Fibroblast of the aortic adventitia (primary cell): ENCODE measurements at regions not wholly inside any gene's neighbourhood (a gene's known extent, or its start where the extent isn't known, plus 50 kb on each side); places are given as distances from the start of the nearest gene placed in this dataset. TPM values are rescaled to one million over a fixed set of nuclear protein-coding genes. Genes with fewer than 3 reads are reported as not detected.
"Not testable (repeated sequence)": the region's sequence is repeated elsewhere in the genome, so short reads cannot be mapped to it uniquely, and the experiment has no call there.

Source experiments
- DNase-seq: peaks from one replicate; pipeline ENCODE4 v3.0.0-alpha.2; 2010; ENCODE audit warnings: low read depth
- H3K4me3 ChIP-seq: 2 replicates; pipeline ENCODE4 v1.5.1; 2011; ENCODE audit warnings: low read depth, mild to moderate bottlenecking, control low read depth, low read length, moderate library complexity
- CTCF ChIP-seq: IDR thresholded peaks from 2 replicates; pipeline ENCODE4 v1.5.1; 2011; ENCODE audit warnings: mild to moderate bottlenecking, low read length, control low read depth, inconsistent platforms; ENCODE audit not compliant: insufficient read depth
- small RNA-seq: library from RNA; depleted of rRNA; stranded (forward); fragments of <200 nt; gene quantifications from one replicate; pipeline ENCODE3, GENCODE V24; 2012

GRCh38 chr1:223961985-223962384, 116.2 kb upstream of the TP53BP2 start:
- peak; percentile 47 for DNase-seq
- not testable (repeated sequence) for H3K4me3 ChIP-seq

- DNase-seq, result peak; percentile 2
- not testable (repeated sequence) for H3K4me3 ChIP-seq
Observed at GRCh38 chr1:223952801-223953200, 107.1 kb upstream of the TP53BP2 start.

DNA sequence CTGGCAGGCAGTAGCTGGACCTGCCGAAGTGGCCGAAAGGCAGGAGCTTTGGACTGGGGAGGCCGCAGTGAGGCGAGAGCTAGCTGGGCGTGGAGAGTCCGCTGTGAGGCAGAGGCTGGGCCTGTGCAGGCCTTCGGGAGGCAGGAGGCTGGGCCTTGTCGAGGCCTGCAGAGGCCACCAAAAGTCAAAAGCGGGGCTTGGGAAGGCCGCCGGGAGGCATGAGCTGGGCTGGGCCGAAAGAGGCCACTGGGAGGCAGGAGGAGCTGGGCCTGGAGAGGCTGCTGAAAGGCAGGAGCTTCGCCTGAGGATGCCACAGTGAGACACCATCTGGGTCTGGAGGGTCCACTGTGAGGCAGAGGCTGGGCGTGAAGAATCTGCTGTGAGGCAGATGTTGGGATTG, 105.8 kb upstream of the TP53BP2 start:
- DNase-seq, H3K4me3 ChIP-seq: not testable (repeated sequence)

DNA sequence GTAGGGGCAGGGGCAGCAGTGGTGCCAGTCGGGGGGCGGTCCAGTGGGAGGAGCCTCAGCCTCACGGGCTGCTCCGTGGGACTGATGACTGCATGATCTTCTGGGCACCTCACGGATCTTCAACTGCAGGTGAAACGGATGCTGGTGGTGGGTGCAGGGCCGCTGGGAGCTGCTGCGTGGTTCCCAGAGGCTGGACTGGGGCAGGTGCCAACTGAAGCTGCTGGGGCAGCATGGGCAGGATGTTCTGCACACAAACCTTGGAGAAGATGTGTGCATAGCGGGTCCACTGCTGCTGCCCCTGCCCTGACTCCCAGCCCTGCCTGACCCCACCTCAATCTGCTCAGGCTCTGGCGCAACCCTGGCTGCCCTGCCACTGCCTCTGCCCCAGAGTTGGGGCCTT, 104.2 kb upstream of the TP53BP2 start:
- DNase-seq, H3K4me3 ChIP-seq: not testable (repeated sequence)

DNA sequence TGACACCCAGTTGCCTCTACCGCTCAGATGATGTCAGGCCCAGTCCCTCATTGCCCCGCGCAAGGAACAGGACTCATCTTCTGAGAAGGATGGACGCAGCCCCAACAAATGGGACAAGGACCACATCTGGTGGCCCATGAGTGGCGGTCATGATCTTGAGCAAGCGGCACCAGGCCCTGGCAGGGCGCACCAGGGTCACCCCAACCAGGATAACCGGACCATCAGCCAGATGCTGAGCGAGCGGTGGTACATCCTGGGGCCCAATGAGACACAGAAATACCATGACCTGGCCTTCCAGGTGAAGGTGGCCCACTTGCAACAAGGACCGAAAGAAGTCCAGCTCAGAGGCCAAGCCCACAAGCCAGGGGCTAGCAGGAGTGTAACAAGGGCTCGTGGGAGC, 102.3 kb upstream of the TP53BP2 start:
- H3K4me3 ChIP-seq, DNase-seq: not testable (repeated sequence)

DNA sequence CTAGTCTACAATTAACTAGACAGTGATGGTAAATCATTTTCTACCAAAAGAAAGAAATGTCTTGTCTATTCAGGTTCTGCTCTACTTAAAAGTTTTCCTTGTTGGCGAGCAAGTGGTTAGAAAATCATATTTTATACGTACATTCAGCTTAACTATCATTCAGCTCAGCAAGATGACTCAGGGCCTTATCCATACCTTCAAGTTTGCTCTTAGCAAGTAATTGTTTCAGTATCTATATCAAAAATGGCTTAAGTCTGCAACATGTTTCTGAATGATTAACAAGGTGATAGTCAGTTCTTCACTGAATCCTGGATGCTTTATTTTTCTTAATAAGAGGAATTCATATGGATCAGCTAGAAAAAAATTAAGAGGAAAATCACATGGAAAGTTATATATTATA, 90.8 kb upstream of the TP53BP2 start:
- H3K4me3 ChIP-seq, DNase-seq: not testable (repeated sequence)

DNA sequence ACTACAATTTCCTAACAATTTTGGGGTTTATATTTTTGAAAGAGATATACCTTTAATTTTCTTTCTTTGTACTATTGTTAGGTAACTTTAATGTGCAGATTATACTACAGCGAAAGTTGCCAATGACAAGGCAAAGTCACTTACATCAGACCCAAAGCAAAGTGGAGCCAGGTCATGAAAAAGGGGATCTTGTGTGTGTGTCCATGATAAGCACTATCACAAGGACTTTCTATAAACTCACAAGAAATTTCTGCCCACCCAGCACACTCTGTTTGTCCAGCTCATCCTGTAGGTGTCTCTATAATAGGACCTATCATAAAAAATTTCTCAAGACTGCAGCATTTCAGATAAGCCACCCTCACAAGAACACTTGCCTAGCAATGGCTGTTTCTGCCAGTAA, 85.7 kb upstream of the TP53BP2 start:
- not testable (repeated sequence) for H3K4me3 ChIP-seq, DNase-seq

DNA sequence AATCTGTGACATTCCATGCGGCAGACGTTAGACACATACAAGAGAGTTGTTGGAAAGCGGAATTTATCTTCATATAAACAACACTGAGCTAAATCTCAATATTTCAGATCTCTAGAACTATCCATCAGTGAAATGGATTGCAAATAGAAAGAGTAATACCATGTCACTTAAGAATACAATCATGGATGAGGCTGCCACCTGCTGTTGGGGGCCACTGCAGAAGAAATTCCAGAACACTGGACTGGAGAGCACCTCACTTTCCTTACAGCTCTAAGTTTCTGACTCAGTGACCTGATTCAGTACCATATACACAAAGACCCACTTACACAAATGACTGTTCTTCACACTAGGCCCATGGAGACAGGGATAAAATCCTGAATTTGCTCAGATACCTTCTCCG, 75.1 kb upstream of the TP53BP2 start:
- TF ChIP-seq CTCF, result peak; percentile 11
- not testable (repeated sequence) for H3K4me3 ChIP-seq, DNase-seq

GRCh38 chr1:223915476-223915875, 69.7 kb upstream of the TP53BP2 start:
- H3K4me3 ChIP-seq, DNase-seq: not testable (repeated sequence)

DNA sequence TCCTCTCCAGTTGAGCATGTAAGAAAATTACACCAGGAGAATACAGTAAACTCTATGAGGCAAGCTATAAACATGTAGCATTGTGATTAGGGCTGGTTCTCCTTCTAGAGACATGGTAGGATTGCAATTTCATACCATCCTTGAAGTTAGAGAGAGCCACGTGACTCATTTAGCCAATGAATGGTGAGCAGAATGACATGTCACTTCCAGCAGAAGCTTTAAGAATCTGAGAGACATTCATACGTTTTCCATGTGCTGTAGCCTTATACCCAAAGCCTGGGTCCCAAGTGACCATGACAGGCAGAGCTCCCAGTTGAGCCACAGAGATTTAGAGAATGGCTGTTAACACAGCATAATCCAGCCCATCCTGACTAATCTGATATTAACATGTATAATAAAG, 68.0 kb upstream of the TP53BP2 start:
- DNase-seq, H3K4me3 ChIP-seq: not testable (repeated sequence)

DNA sequence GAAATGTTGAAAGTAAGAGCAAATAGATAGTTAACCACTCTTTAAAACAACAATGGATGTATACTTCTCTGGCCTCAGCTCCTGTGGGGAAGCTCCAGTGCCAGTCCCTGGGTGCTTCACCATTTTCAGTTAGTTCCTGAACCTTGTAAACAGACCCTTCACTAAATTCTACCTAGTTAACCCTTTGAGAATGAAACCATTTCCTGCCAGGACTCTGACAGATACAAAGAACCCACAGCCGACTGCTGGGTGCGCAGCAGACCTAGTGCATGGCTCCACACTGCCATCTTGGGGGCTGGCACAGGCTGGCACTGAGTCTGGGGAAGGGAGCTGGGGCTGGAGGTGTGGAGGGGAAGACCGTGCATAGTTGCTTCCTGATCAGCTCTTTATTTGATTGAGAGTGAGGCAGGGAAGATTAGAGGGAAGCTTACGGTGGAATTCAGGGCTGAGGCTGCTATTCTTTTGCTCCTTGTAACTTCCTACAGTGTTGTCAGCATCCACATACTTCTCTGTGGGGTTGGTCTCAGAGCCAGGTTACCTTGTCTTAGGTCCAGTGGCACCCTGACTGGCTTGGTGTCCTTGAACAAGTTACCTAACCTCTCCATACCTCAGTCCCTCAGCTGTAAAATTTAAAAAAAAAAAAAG, 62.3 kb upstream of the TP53BP2 start:
- H3K4me3 ChIP-seq, DNase-seq: not testable (repeated sequence)

DNA sequence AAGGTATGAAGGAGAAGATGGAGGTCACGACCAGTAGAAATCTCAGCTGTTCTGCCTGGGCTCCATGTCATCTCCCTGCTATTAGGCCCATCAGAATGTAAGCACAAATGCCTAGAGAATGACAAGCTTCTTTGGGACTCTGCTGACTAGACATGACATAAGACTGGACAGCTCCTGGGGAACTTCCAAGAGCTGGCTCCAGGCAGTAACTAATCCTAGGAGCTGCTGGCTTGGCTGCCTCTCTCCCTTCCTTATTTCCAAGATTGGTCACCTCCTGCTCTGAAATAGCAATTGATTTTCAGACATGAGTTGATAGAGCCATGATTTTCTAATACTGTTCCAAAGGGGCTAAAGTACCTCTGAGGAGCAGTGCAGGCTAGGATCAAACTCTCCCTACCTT, 57.5 kb upstream of the TP53BP2 start:
- not testable (repeated sequence) for DNase-seq, H3K4me3 ChIP-seq

DNA sequence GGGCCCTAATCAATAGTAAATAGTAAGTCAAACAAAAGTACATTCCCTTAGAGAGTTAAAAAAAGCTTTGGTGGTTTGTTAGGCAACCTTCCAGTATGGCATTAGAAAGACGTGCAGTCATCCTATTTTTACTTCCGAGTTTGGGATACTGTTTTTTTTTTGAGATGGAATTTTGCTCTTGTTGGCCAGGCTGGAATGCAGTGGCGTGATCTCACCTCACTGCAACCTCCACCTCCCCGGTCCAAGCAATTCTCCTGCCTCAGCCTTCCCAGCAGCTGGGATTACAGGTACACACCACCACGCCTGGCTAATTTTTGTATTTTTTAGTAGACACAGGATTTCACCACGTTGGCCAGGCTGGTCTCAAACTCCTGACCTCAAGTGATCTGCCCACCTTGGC, 54.0 kb upstream of the TP53BP2 start:
- H3K4me3 ChIP-seq, result not testable (repeated sequence)
- peak; percentile 37 for DNase-seq

- not testable (repeated sequence) for DNase-seq, H3K4me3 ChIP-seq
Observed at GRCh38 chr1:223897097-223897496, 51.4 kb upstream of the TP53BP2 start.

DNA sequence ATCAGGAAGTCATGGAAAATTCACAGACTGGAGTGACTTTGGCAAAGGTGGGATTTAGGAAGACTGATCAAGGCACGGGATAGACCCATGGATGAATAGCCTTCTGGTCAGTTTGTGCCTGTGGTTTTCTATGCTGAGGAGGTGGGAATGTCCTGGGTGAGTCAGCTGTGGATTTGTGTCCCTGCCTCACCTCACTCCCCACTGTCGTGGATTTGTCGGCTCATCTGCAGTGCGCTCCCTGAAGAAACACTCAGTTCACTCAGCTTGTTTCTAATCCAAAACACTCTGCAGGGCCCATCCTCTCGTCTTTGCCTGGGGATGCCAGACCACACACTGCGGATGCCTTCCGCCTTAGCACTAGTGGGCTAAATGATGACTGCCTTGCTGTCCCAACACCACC, 50.2 kb upstream of the TP53BP2 start:
- H3K4me3 ChIP-seq, DNase-seq: not testable (repeated sequence)

Small RNA genes in the stretch of these regions (small RNA-seq; reads per million reads assigned to genes)
- gene RNU6-1319P, result not detected
